PC-3 (cell line): ENCODE measurements at regions not wholly inside any gene's neighbourhood (a gene's known extent, or its start where the extent isn't known, plus 50 kb on each side); places are given as distances from the start of the nearest gene placed in this dataset.

Experiments
- ATAC-seq: fragments of 200-7000 bp; cut with Tn5 transposase; 2 replicates; pipeline ENCODE4 v1.9.1; 2020; ENCODE audit warnings: mild to moderate bottlenecking, moderate library complexity
- BruUV-seq: library from RNA; stranded (reverse); fragments of 400-500 nt; replicated peaks from 2 replicates; lab custom pipeline; 2021; lab: Mats Ljungman, UMichigan
- CTCF ChIA-PET: fragments of 300-600 bp; sonication (Branson Sonifier 250); formaldehyde crosslinking; loops from one replicate; lab custom pipeline; 2022; ENCODE audit warnings: antibody characterized with exemption; lab: Charles Lee
- POLR2A ChIA-PET: fragments of 300-600 bp; sonication (Branson Sonifier 250); formaldehyde crosslinking; loops from one replicate; lab custom pipeline; 2022; ENCODE audit warnings: antibody characterized with exemption; ENCODE audit not compliant: unreplicated experiment; lab: Charles Lee
- DNase-seq: peaks from one replicate; pipeline ENCODE4 v3.0.0-alpha.2; 2015
- H2AFZ ChIP-seq: fragments of 300-600 bp; sonication (generic); 2 replicates; pipeline ENCODE4 v1.6.0; 2016; ENCODE audit warnings: antibody characterized with exemption, low read length
- H3F3A ChIP-seq: fragments of 300-600 bp; sonication (generic); one replicate; pipeline ENCODE4 v1.6.0; 2017; ENCODE audit warnings: antibody characterized with exemption, low read length, control low read depth, mild to moderate bottlenecking; ENCODE audit not compliant: unreplicated experiment
- H3K27ac ChIP-seq: fragments of 300-600 bp; sonication (generic); 2 replicates; pipeline ENCODE4 v1.5.1; 2016; ENCODE audit warnings: mild to moderate bottlenecking, low read length
- H3K27me3 ChIP-seq: fragments of 300-600 bp; sonication (generic); 2 replicates; pipeline ENCODE4 v1.6.1; 2016; ENCODE audit warnings: low read length, mixed read lengths
- H3K36me3 ChIP-seq: fragments of 300-600 bp; sonication (generic); 2 replicates; pipeline ENCODE4 v1.6.1; 2016; ENCODE audit warnings: low read depth, mixed run types, low read length, mixed read lengths
- H3K4me1 ChIP-seq: fragments of 300-600 bp; sonication (generic); 2 replicates; pipeline ENCODE4 v1.5.1; 2016; ENCODE audit warnings: low read length; ENCODE audit not compliant: insufficient read depth
- H3K4me2 ChIP-seq: fragments of 300-600 bp; sonication (generic); 2 replicates; pipeline ENCODE4 v1.6.0; 2016; ENCODE audit warnings: low read length
- H3K4me3 ChIP-seq: fragments of 300-600 bp; sonication (generic); 2 replicates; pipeline ENCODE4 v1.5.1; 2016; ENCODE audit warnings: mild to moderate bottlenecking, low read length, mixed read lengths
- H3K79me2 ChIP-seq: fragments of 300-600 bp; sonication (generic); 2 replicates; pipeline ENCODE4 v1.6.1; 2017; ENCODE audit warnings: low read length, mixed read lengths
- H3K9ac ChIP-seq: fragments of 300-600 bp; sonication (generic); 2 replicates; pipeline ENCODE4 v1.6.0; 2016; ENCODE audit warnings: mild to moderate bottlenecking, low read length
- H3K9me2 ChIP-seq: fragments of 300-600 bp; sonication (generic); replicated peaks from 2 replicates; pipeline ENCODE4 v1.6.1; 2016; ENCODE audit warnings: mixed run types, low read length, mixed read lengths
- H3K9me3 ChIP-seq: fragments of 300-600 bp; sonication (generic); 2 replicates; pipeline ENCODE4 v1.6.1; 2016; ENCODE audit warnings: low read length, mixed read lengths
- H4K20me1 ChIP-seq: fragments of 300-600 bp; sonication (generic); 2 replicates; pipeline ENCODE4 v1.6.1; 2016; ENCODE audit warnings: low read length, mixed read lengths
- EZH2 ChIP-seq: fragments of 300-600 bp; sonication (generic); IDR thresholded peaks from one replicate; pipeline ENCODE4 v1.6.1; 2017; ENCODE audit warnings: antibody characterized with exemption, mild to moderate bottlenecking, low read length; ENCODE audit not compliant: unreplicated experiment
- EZH2phosphoT487 ChIP-seq: fragments of 300-600 bp; sonication (generic); IDR thresholded peaks from 2 replicates; pipeline ENCODE4 v1.6.1; 2018; ENCODE audit warnings: mild to moderate bottlenecking, antibody characterized with exemption, low read length, borderline replicate concordance
- intact Hi-C: fragments of 100-400 bp; cut with micrococcal nuclease; formaldehyde crosslinking; loops from 2 replicates; pipeline ENCODE4 v1.9.0; 2023
- TF ChIP-seq, protein P1 (sequence below): fragments of 300-600 bp; sonication (generic); conservative IDR thresholded peaks from 2 replicates; pipeline ENCODE4 v1.5.1; 2017; ENCODE audit warnings: antibody characterized with exemption, low read depth, mild to moderate bottlenecking, low read length

- ATAC-seq (no peak), DNase-seq (no peak)
- H3F3A ChIP-seq = no peaks in the 10 kb centered on the region
- H2AFZ ChIP-seq = no peak overlapping the region
- no peak overlapping the region for H3K9ac ChIP-seq
- ChIA-PET CTCF (no interaction called here), POLR2A (no interaction called here)
- H3K9me2 ChIP-seq = no peaks in the 10 kb centered on the region
- no peaks in the 10 kb centered on the region for H3K79me2 ChIP-seq
- no peaks in the 10 kb centered on the region for H3K27me3 ChIP-seq
- H3K9me3 ChIP-seq = no peaks in the 10 kb centered on the region
- H4K20me1 ChIP-seq = no peaks in the 10 kb centered on the region
- H3K4me2 ChIP-seq = no peak overlapping the region
- no peaks in the 10 kb centered on the region for H3K36me3 ChIP-seq
- H3K27ac ChIP-seq = no peak overlapping the region
- H3K4me1 ChIP-seq = no peaks in the 10 kb centered on the region
- TF ChIP-seq, protein P1, sequence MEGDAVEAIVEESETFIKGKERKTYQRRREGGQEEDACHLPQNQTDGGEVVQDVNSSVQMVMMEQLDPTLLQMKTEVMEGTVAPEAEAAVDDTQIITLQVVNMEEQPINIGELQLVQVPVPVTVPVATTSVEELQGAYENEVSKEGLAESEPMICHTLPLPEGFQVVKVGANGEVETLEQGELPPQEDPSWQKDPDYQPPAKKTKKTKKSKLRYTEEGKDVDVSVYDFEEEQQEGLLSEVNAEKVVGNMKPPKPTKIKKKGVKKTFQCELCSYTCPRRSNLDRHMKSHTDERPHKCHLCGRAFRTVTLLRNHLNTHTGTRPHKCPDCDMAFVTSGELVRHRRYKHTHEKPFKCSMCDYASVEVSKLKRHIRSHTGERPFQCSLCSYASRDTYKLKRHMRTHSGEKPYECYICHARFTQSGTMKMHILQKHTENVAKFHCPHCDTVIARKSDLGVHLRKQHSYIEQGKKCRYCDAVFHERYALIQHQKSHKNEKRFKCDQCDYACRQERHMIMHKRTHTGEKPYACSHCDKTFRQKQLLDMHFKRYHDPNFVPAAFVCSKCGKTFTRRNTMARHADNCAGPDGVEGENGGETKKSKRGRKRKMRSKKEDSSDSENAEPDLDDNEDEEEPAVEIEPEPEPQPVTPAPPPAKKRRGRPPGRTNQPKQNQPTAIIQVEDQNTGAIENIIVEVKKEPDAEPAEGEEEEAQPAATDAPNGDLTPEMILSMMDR = no peak
- no peak for TF ChIP-seq EZH2
- TF ChIP-seq EZH2phosphoT487 = no peak
- intact Hi-C loops = no loop called here
- BruUV-seq = no TSS peak
- H3K4me3 ChIP-seq = no peak overlapping the region
Measured at GRCh38 chr5:68374796-68375518, 159.4 kb downstream of the PIK3R1 start.

- POLR2A ChIA-PET = no interaction called here
- Histone ChIP-seq H3K27ac (no peak overlapping the region), H3K9ac (no peak overlapping the region), H3K4me3 (no peak overlapping the region), H3K36me3 (no peaks in the 10 kb centered on the region), H3K4me1 (no peaks in the 10 kb centered on the region), H3K9me3 (no peaks in the 10 kb centered on the region), H3K27me3 (no peaks in the 10 kb centered on the region), H3F3A (no peaks in the 10 kb centered on the region), H3K9me2 (no peaks in the 10 kb centered on the region), H2AFZ (no peak overlapping the region), H3K79me2 (no peaks in the 10 kb centered on the region), H3K4me2 (no peak overlapping the region), H4K20me1 (no peaks in the 10 kb centered on the region)
- DNase-seq (no peak), ATAC-seq (no peak)
- CTCF ChIA-PET = no interaction called here
- BruUV-seq = no TSS peak
- intact Hi-C loops = no loop called here
- no peak for TF ChIP-seq EZH2
- TF ChIP-seq, protein P1 = no peak
Measured at GRCh38 chr5:68375540-68375939, 160.0 kb downstream of the PIK3R1 start.

- H3K9me3 ChIP-seq = no peaks in the 10 kb centered on the region
- H3K4me2 ChIP-seq = no peak overlapping the region
- POLR2A ChIA-PET = no interaction called here
- H3K4me1 ChIP-seq = no peaks in the 10 kb centered on the region
- H3F3A ChIP-seq = no peaks in the 10 kb centered on the region
- no peak overlapping the region for H2AFZ ChIP-seq
- ATAC-seq (no peak), DNase-seq (no peak)
- CTCF ChIA-PET = no interaction called here
- intact Hi-C loops = no loop called here
- no peaks in the 10 kb centered on the region for H3K27me3 ChIP-seq
- BruUV-seq = no TSS peak
- no peaks in the 10 kb centered on the region for H3K36me3 ChIP-seq
- H3K9ac ChIP-seq = no peak overlapping the region
- H3K79me2 ChIP-seq = no peaks in the 10 kb centered on the region
- no peak for TF ChIP-seq EZH2phosphoT487
- H3K4me3 ChIP-seq = no peak overlapping the region
- no peaks in the 10 kb centered on the region for H4K20me1 ChIP-seq
- H3K27ac ChIP-seq = no peak overlapping the region
- H3K9me2 ChIP-seq = no peaks in the 10 kb centered on the region
Measured at GRCh38 chr5:68376935-68377334, 161.4 kb downstream of the PIK3R1 start.
